PC-9 (cell line): ENCODE measurements at regions not wholly inside any gene's neighbourhood (a gene's known extent, or its start where the extent isn't known, plus 50 kb on each side); places are given as distances from the start of the nearest gene placed in this dataset.

Experiments
- CTCF ChIP-seq: fragments of 200-600 bp; sonication (generic); conservative IDR thresholded peaks from 2 replicates; pipeline ENCODE4 v1.6.1; 2017; ENCODE audit warnings: mixed run types, antibody characterized with exemption, mild to moderate bottlenecking, moderate library complexity
- EZH2 ChIP-seq: fragments of 200-600 bp; sonication (generic); IDR thresholded peaks from 2 replicates; pipeline ENCODE4 v1.8.0; 2017; ENCODE audit warnings: antibody characterized with exemption, low read depth

GRCh38 chr3:153970741-153971347 lies 150.3 kb upstream of the ARHGEF26 start:
- TF ChIP-seq CTCF (peak; percentile 69), EZH2 (no peak)
